ENCODE measurements at regions not wholly inside any gene's neighbourhood (a gene's known extent, or its start where the extent isn't known, plus 50 kb on each side); places are given as distances from the start of the nearest gene placed in this dataset.

DNA sequence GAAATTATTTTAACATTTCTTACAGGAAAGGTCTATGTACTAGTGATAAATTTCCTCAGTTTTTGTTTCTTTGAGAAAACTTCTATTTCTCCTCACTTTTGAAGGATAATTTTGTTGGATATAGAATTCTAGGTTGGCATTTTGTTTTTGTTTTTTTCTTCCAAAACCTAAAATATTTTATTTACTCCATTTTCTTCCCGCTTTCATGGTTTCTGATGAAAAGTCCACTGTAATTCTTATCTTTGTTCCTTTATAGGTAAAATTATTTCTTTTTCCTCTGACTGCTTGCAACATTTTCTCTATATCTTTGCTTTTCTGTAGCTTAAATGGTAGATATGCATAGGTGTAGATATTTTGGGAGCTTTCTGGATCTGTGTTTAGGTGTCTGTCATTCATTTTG is 153.9 kb upstream of the DSCAM start:
- no peak overlapping the region for H3K27ac Mint-ChIP-seq
- H3K9me3 ChIP-seq (ENCODE audit: low read length) = no peaks in the 10 kb centered on the region
- no peak overlapping the region for H3K4me3 ChIP-seq (ENCODE audit: low read length)
- no peaks in the 10 kb centered on the region for H3K36me3 ChIP-seq (ENCODE audit: insufficient read depth, low read length)
- CTCF ChIA-PET = no interaction called here
- H3K27ac ChIP-seq (ENCODE audit: low read depth, low read length) = no peak overlapping the region
- H3K27me3 ChIP-seq (ENCODE audit: insufficient read depth, low read length, poor library complexity, severe bottlenecking) = no peaks in the 10 kb centered on the region
- H3K4me3 Mint-ChIP-seq = no peak overlapping the region
- H3K27me3 Mint-ChIP-seq = peaks cover 0 to 2% of the 10 kb centered on the region in 2 donors
- no peaks in the 10 kb centered on the region for H3K36me3 Mint-ChIP-seq
- no peaks in the 10 kb centered on the region for H3K4me1 Mint-ChIP-seq
- H3K9me3 Mint-ChIP-seq = peaks cover 9 to 16% (median 11%) of the 10 kb centered on the region in 5 donors
- DNase-seq = no peak
- POLR2A ChIA-PET = no interaction called here
- no peaks in the 10 kb centered on the region for H3K4me1 ChIP-seq (ENCODE audit: insufficient read depth, low read length)

DNA sequence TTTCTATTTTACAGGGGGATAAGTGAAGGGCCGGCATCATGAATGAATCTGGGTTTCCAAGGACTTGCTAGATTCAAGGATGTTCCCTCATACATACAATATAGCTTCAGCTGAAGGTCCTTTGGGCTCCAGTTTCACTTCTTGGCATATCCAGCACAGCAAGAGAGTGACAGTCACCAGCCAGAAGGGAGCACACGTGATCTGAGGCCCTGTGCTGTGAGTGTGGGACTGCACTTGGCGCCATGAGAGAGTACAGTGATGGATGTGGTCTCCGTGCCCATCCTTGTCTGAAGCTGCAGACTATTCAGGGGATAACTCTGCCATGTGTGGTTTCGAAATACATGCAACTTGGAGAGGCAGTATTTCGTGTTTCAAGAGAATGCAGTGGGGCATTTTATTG is 159.7 kb upstream of the DSCAM start:
- no peak overlapping the region for H3K27ac ChIP-seq (ENCODE audit: low read depth, low read length)
- ChIA-PET CTCF (no interaction called here), POLR2A (no interaction called here)
- H3K4me1 Mint-ChIP-seq = no peaks in the 10 kb centered on the region
- no peaks in the 10 kb centered on the region for H3K4me1 ChIP-seq (ENCODE audit: insufficient read depth, low read length)
- H3K36me3 ChIP-seq (ENCODE audit: insufficient read depth, low read length) = no peaks in the 10 kb centered on the region
- H3K9me3 Mint-ChIP-seq = peaks cover 0 to 7% (median 2%) of the 10 kb centered on the region in 5 donors
- H3K36me3 Mint-ChIP-seq = no peaks in the 10 kb centered on the region
- no peaks in the 10 kb centered on the region for H3K27me3 ChIP-seq (ENCODE audit: insufficient read depth, low read length, poor library complexity, severe bottlenecking)
- no peak overlapping the region for H3K27ac Mint-ChIP-seq
- no peak overlapping the region for H3K4me3 ChIP-seq (ENCODE audit: low read length)
- no peaks in the 10 kb centered on the region for H3K9me3 ChIP-seq (ENCODE audit: low read length)
- H3K27me3 Mint-ChIP-seq = peaks cover 0 to 3% of the 10 kb centered on the region in 2 donors
- DNase-seq = no peak
- no peak overlapping the region for H3K4me3 Mint-ChIP-seq

DNA sequence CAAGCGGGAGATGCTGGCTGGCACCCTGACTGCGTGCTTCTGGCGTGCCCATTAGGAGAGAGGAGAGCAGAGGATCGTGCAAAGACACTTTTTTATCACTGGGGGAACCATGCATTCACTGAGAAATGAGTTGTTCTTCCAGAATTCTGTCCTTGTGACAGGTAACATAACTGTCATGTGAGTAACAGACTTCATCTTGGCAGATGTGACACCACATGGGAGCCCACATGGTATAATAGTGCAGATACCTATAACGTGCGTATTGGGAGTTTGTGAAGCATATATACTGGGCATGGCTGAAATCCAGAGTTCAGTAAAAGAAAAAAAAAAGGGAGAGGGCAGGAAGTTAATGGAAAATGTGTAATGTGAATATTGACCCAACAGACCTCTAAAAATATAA is 159.6 kb upstream of the BACE2 start:
- ChIA-PET POLR2A (no interaction called here), CTCF (no interaction called here)
- DNase-seq = no peak
- Mint-ChIP-seq H3K36me3 (no peaks in the 10 kb centered on the region), H3K27ac (no peak overlapping the region), H3K4me3 (no peak overlapping the region), H3K4me1 (no peaks in the 10 kb centered on the region), H3K9me3 (peaks cover 0 to 4% (median 0%) of the 10 kb centered on the region in 5 donors), H3K27me3 (peaks cover 0 to 3% of the 10 kb centered on the region in 2 donors)
- H3K27me3 ChIP-seq (ENCODE audit: insufficient read depth, low read length, poor library complexity, severe bottlenecking) = no peaks in the 10 kb centered on the region
- H3K27ac ChIP-seq (ENCODE audit: low read depth, low read length) = no peak overlapping the region
- H3K4me3 ChIP-seq (ENCODE audit: low read length) = no peak overlapping the region
- H3K4me1 ChIP-seq (ENCODE audit: insufficient read depth, low read length) = no peaks in the 10 kb centered on the region
- H3K9me3 ChIP-seq (ENCODE audit: low read length) = no peaks in the 10 kb centered on the region
- no peaks in the 10 kb centered on the region for H3K36me3 ChIP-seq (ENCODE audit: insufficient read depth, low read length)

DNA sequence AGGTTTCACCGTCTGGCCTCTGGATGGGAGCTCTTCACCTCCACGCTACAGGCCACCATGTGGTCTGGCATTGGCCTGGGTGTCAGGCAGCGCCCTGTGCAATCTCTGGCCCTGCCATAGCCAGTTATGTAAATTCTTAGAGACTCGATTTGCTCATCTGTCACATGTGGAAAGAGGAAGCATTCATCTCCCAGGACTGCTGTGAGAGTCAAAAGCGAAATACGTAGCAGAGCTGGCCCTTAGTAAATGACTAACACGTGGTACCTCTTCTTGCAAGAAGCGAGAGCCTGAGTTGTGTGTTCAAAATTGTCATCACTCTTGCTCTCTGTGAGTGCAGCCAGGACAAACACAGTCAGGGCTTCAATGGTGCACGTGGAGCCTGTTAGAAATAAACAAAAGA is 159.0 kb upstream of the BACE2 start:
- no peak for DNase-seq
- H3K4me1 ChIP-seq (ENCODE audit: insufficient read depth, low read length) = no peaks in the 10 kb centered on the region
- H3K9me3 ChIP-seq (ENCODE audit: low read length) = no peaks in the 10 kb centered on the region
- ChIA-PET POLR2A (no interaction called here), CTCF (no interaction called here)
- no peak overlapping the region for H3K4me3 ChIP-seq (ENCODE audit: low read length)
- H3K4me1 Mint-ChIP-seq = no peaks in the 10 kb centered on the region
- no peak overlapping the region for H3K4me3 Mint-ChIP-seq
- peaks cover 0 to 3% of the 10 kb centered on the region in 2 donors for H3K27me3 Mint-ChIP-seq
- no peaks in the 10 kb centered on the region for H3K36me3 Mint-ChIP-seq
- no peak overlapping the region for H3K27ac ChIP-seq (ENCODE audit: low read depth, low read length)
- H3K36me3 ChIP-seq (ENCODE audit: insufficient read depth, low read length) = no peaks in the 10 kb centered on the region
- no peaks in the 10 kb centered on the region for H3K27me3 ChIP-seq (ENCODE audit: insufficient read depth, low read length, poor library complexity, severe bottlenecking)
- H3K9me3 Mint-ChIP-seq = peaks cover 0 to 4% (median 0%) of the 10 kb centered on the region in 5 donors
- H3K27ac Mint-ChIP-seq = no peak overlapping the region

DNA sequence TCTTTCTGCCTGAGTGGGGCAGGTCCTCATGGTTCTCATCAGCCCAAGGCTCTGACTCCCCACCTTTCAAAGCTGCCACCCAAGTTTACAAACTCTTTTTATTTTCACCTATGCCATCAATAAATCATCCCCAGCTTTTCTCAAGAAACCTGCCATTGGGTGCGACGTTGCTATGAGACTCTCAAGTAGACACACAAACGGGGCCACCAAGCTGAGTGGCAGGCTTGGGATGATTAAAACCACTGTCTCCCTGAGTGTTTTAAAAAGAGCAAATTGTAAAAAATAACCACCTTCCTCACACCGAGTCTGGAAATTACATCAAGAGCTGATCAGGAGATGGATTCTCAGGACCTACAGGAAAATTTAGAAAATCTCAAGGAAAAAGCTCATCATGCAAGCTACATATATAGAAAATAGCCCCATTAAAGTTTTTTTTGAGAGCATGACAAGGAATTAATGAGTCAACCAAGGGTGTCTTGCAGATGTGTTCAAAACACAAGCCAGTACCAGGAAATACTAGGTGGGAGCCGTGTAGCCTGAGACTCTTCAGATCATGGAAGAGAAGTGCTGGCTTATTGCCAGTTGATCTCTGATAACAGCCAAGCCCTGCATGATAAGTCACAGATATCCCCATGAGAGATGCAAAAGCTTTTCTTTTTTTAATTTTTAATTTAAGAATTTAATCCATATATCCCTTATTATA is 158.4 kb upstream of the BACE2 start:
- no peaks in the 10 kb centered on the region for H3K4me1 ChIP-seq (ENCODE audit: insufficient read depth, low read length)
- ChIA-PET CTCF (no interaction called here), POLR2A (no interaction called here)
- no peak overlapping the region for H3K27ac ChIP-seq (ENCODE audit: low read depth, low read length)
- no peak overlapping the region for H3K27ac Mint-ChIP-seq
- no peak for DNase-seq
- H3K9me3 ChIP-seq (ENCODE audit: low read length) = no peaks in the 10 kb centered on the region
- H3K4me1 Mint-ChIP-seq = no peaks in the 10 kb centered on the region
- H3K27me3 ChIP-seq (ENCODE audit: insufficient read depth, low read length, poor library complexity, severe bottlenecking) = no peaks in the 10 kb centered on the region
- H3K4me3 Mint-ChIP-seq = no peak overlapping the region
- H3K4me3 ChIP-seq (ENCODE audit: low read length) = no peak overlapping the region
- H3K9me3 Mint-ChIP-seq = peaks cover 0 to 4% (median 0%) of the 10 kb centered on the region in 5 donors
- peaks cover 0 to 3% of the 10 kb centered on the region in 2 donors for H3K27me3 Mint-ChIP-seq
- H3K36me3 Mint-ChIP-seq = no peaks in the 10 kb centered on the region
- no peaks in the 10 kb centered on the region for H3K36me3 ChIP-seq (ENCODE audit: insufficient read depth, low read length)

DNA sequence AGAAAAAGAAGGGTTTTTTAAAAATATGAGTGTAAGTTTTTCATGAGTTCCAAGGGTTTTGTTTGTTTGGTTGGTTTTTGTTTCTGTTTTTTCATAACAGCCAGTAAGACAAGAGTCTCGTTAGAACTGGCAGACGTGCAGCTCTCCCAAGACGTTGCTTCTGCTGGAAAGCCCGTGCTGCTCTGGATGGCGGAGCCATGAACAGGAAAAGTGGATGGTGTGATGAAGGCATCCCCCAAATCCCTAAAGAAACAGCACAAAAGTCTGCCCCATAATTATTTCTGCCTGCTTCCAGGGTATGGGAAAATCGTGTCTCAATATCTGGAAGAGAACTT is 157.9 kb upstream of the BACE2 start:
- POLR2A ChIA-PET = no interaction called here
- no peak overlapping the region for H3K4me3 ChIP-seq (ENCODE audit: low read length)
- H3K36me3 ChIP-seq (ENCODE audit: insufficient read depth, low read length) = no peaks in the 10 kb centered on the region
- Mint-ChIP-seq H3K27me3 (peaks cover 0 to 3% of the 10 kb centered on the region in 2 donors), H3K4me3 (no peak overlapping the region), H3K9me3 (peaks cover 0 to 4% (median 0%) of the 10 kb centered on the region in 5 donors), H3K27ac (no peak overlapping the region), H3K36me3 (no peaks in the 10 kb centered on the region), H3K4me1 (no peaks in the 10 kb centered on the region)
- DNase-seq = no peak
- no peak overlapping the region for H3K27ac ChIP-seq (ENCODE audit: low read depth, low read length)
- H3K9me3 ChIP-seq (ENCODE audit: low read length) = no peaks in the 10 kb centered on the region
- CTCF ChIA-PET = no interaction called here
- H3K27me3 ChIP-seq (ENCODE audit: insufficient read depth, low read length, poor library complexity, severe bottlenecking) = no peaks in the 10 kb centered on the region
- H3K4me1 ChIP-seq (ENCODE audit: insufficient read depth, low read length) = no peaks in the 10 kb centered on the region

DNA sequence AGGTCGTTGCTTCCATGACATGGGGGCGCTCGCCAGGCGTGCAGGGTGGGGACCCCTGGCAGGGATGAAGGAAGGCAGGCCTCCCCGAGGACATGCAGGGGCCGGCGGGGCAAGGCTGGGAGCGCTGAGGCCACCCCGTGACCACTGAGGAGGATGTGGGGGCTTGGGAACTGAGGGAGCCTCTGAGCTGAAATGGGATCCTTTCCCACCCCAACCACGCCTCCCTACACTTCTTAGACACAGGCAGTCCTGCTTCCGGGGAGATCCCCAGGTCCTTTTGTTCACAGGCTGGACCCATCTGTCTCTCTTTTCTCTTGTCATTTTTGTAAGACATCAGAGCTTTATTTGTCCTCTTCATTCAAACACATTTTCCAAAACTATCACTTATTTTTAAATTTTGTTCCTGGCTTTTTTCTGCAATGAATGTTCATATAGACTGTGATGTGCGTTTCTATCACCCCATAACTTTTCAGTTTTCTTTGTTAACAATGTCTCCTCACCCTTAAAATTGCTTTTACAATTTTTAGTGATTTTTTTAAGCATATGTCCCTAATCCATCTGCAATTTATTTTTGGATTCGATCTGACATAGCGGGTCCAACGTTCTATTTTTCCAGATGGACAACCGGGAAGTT is 156.7 kb upstream of the BACE2 start:
- H3K36me3 Mint-ChIP-seq = no peaks in the 10 kb centered on the region
- H3K36me3 ChIP-seq (ENCODE audit: insufficient read depth, low read length) = no peaks in the 10 kb centered on the region
- POLR2A ChIA-PET = no interaction called here

DNA sequence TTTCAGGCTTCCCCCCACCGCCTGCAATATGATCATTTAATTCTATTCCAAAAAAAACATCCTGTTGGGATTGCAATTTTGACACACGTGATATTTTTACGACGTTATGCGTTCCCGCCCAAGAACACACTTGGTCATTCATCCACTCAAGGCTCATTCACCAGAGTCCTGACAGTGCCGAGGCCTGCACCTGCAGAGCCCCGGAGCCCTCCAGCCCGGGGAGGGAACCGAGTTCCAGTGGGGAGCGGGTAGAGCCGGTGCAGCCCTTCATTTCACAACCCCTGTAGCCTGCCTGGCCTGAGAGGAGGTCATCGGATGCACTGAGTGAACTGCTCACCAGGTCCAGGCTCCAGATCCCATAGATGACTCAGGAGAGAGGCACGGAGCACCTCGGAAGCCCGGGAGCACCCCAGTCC is 156.0 kb upstream of the BACE2 start:
- no peak for DNase-seq
- Mint-ChIP-seq H3K27me3 (peaks cover 0 to 3% of the 10 kb centered on the region in 2 donors), H3K27ac (no peak overlapping the region), H3K4me3 (no peak overlapping the region), H3K9me3 (no peaks in the 10 kb centered on the region), H3K4me1 (no peaks in the 10 kb centered on the region), H3K36me3 (no peaks in the 10 kb centered on the region)
- no peaks in the 10 kb centered on the region for H3K36me3 ChIP-seq (ENCODE audit: insufficient read depth, low read length)
- ChIA-PET POLR2A (no interaction called here), CTCF (no interaction called here)
- H3K27me3 ChIP-seq (ENCODE audit: insufficient read depth, low read length, poor library complexity, severe bottlenecking) = no peaks in the 10 kb centered on the region
- H3K9me3 ChIP-seq (ENCODE audit: low read length) = no peaks in the 10 kb centered on the region
- H3K27ac ChIP-seq (ENCODE audit: low read depth, low read length) = no peak overlapping the region
- no peak overlapping the region for H3K4me3 ChIP-seq (ENCODE audit: low read length)
- H3K4me1 ChIP-seq (ENCODE audit: insufficient read depth, low read length) = no peaks in the 10 kb centered on the region

More for the DNA sequence above, 156.7 kb upstream of the BACE2 start:
- H3K27me3 Mint-ChIP-seq = peaks cover 0 to 3% of the 10 kb centered on the region in 2 donors
- H3K4me1 ChIP-seq (ENCODE audit: insufficient read depth, low read length) = no peaks in the 10 kb centered on the region
- no peaks in the 10 kb centered on the region for H3K9me3 ChIP-seq (ENCODE audit: low read length)
- no peak overlapping the region for H3K4me3 Mint-ChIP-seq
- CTCF ChIA-PET = no interaction called here
- H3K27ac ChIP-seq (ENCODE audit: low read depth, low read length) = no peak overlapping the region
- DNase-seq = no peak
- no peaks in the 10 kb centered on the region for H3K4me1 Mint-ChIP-seq
- no peak overlapping the region for H3K4me3 ChIP-seq (ENCODE audit: low read length)
- no peaks in the 10 kb centered on the region for H3K27me3 ChIP-seq (ENCODE audit: insufficient read depth, low read length, poor library complexity, severe bottlenecking)
- H3K9me3 Mint-ChIP-seq = no peaks in the 10 kb centered on the region
- H3K27ac Mint-ChIP-seq = no peak overlapping the region

Data from CD8-positive, alpha-beta memory T cell (primary cell).